ENCODE measurements at regions not wholly inside any gene's neighbourhood (a gene's known extent, or its start where the extent isn't known, plus 50 kb on each side); places are given as distances from the start of the nearest gene placed in this dataset.

DNA sequence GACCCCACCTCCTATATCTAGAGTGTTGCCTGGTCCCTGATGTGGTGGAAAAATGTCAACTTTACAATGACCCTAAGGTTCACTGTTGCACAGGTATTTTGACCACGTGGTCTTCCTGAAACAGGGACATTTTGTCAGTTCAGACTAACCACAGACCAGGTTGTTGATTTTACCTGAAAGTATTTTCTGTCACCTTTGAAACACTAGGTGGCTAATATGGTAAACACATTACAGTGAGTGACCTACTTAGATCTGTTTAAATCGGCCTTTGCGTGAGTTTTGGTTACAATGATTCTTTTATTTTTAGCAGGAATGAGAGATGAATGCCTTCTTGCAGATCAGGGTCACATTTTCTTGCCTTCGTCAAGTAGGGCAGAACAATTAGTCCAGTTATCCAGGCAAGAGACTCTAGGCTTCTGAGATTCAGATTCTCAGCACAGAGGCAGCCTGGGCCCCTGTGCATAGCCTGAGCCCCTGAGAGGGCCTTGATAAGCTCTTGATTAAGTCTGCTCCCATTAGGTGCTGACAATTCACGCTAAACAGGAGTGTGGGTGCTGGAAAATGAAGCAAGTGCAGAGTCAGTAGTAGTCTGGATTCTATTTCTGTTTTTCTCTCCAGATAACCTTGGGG, 226.2 kb downstream of the KCNS3 start:
- TF ChIP-seq, protein P1, sequence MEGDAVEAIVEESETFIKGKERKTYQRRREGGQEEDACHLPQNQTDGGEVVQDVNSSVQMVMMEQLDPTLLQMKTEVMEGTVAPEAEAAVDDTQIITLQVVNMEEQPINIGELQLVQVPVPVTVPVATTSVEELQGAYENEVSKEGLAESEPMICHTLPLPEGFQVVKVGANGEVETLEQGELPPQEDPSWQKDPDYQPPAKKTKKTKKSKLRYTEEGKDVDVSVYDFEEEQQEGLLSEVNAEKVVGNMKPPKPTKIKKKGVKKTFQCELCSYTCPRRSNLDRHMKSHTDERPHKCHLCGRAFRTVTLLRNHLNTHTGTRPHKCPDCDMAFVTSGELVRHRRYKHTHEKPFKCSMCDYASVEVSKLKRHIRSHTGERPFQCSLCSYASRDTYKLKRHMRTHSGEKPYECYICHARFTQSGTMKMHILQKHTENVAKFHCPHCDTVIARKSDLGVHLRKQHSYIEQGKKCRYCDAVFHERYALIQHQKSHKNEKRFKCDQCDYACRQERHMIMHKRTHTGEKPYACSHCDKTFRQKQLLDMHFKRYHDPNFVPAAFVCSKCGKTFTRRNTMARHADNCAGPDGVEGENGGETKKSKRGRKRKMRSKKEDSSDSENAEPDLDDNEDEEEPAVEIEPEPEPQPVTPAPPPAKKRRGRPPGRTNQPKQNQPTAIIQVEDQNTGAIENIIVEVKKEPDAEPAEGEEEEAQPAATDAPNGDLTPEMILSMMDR (IDR thresholded peaks at IDR 0.05), result no peak
- no peak for TF ChIP-seq ZFX (IDR thresholded peaks at IDR 0.05; ENCODE audit: borderline replicate concordance)
